ENCODE measurements at regions not wholly inside any gene's neighbourhood (a gene's known extent, or its start where the extent isn't known, plus 50 kb on each side); places are given as distances from the start of the nearest gene placed in this dataset.

DNA sequence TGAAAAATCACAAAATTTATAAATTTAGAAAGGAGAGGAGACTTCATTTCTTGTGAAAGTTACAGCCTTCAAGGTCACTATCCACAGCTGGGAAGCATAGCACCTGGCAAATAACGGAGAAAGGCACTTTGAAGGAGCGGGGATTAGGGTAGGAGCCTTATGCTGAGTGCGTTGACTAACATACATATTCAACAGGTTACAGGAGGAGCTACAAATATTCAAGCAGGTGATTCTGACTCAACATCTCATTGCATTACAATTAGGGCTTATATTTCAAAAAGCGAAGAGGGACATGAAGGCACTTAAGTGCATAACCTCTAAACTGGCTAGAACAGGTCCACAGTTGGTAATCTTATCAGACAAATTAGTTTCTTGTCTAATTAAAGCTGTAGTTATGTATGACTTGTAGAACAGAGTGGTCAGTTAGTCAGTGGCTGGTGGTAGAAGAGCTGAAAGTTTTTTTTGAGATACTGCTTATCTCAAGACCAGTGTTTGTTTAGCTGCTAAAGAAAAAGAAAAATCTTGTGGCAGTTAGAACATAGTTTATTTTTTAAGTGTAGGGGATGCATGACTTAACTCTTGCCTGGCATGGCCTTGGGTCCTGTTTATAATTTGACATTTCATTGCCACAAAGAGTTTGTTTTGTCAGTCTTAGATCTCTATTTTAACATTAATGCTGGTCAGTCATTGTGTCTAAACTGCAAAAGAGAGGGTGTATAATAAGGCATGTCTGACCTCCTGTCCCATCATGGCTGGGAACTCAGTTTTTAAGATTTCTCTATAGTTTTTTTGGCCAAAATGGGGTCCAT, 311.5 kb downstream of the DUSP10 start:
- no peak for DNase-seq (ENCODE audit: low read depth in 3 of 3)

DNA sequence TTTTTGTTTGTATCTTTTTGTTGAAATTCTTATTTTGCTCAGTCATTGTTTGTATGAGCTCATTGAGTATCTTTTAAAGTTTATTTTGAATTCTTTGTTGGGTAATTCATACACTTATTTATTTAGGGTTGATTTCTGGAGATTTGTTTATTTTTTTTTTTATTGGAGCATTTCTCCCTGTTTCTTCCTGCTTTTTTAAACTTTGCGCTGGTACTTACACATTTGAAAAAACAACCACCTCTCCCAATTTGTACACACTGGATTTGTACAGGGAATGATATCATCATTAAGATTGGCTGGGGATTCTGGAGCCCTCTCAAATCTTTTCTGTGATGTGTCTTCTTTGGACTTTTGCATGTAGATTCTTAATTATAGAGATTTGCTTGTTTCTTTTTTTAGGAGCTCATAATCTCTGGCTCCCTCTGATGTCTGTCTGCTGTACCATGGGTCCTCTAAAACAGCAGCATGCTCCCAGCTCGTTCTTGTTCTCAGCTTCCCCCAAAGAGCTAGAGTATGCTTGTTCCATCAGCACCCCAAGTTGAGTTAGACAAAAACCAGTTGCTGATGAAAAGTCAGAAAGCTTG, 310.7 kb downstream of the DUSP10 start:
- no peak for DNase-seq (ENCODE audit: low read depth in 3 of 3)

DNA sequence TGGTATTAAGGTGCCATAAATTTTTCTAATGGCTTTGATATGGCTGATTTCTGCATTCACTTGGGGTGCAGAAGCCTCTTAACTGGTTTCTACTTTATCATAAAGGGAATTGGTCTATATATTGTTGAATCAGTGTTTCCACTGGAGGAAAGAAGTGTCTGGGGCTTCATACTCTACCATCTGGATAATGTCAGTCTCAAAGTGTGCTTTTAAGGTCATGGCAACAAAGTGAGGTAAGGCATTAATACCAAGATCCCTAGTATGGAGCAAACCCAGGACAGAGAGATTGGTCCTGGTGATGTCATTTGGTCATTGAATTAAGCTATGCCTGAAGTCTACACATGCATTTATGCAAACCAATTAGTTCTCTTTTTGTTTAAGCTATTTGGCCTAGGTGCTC, 309.9 kb downstream of the DUSP10 start:
- DNase-seq (ENCODE audit: low read depth in 3 of 3), result no peak

DNA sequence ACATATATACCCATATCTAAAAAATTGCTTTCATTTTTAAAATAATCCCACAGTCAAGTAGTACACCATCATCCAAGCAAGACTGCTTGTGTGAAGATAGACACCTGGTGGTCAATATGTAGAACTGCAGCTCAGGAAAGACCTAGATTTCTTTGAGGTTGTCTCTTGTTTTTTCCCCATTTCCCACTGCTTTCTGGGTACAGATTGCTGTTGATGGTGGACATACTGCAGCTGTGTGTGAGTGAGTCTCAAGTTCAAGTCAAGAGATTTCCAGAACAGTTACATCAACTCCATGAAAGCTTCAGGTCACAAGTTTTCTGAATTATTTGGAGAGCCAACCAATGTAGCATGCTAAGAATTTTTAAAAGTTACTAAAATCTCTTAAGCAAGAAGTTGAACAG, 306.4 kb downstream of the DUSP10 start:
- DNase-seq (ENCODE audit: low read depth in 3 of 3), result no peak

DNA sequence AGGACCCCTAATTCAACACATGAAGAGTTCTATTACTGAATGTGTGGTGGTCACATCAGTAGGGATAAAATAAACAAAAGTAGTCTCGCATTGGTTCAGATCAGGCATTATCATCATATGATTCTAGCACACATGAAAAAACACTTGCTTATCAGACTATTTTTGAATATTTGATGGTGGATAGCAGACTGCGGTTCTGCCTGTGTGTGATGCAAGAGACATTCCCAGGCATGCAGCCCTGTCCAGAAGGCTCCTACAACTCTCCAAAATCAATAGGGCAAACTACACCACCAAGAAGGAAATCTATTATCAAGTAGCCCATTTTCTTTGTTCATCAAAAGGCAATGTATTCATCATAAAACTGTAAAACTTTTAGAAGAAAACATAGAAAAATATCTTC, 304.7 kb downstream of the DUSP10 start:
- no peak for DNase-seq (ENCODE audit: low read depth in 3 of 3)

DNA sequence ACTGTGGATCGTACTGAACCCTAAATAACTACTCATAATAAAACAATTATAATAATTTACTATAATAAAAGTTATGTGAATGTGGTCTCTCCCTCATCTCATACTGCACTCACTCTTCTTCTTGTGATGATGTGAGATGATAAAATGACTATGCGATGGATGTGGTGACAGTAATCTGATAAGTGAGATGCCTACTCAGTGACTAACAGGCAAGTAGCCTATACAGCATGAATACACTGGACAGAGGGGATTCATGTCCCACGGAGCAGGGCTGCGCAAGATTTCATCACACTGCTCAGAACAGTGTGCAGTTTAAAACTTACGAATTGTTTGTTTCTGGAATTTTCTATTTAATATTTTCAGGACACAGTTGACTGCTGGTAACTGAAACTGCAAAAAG, 304.0 kb downstream of the DUSP10 start:
- no peak for DNase-seq (ENCODE audit: low read depth in 3 of 3)

DNA sequence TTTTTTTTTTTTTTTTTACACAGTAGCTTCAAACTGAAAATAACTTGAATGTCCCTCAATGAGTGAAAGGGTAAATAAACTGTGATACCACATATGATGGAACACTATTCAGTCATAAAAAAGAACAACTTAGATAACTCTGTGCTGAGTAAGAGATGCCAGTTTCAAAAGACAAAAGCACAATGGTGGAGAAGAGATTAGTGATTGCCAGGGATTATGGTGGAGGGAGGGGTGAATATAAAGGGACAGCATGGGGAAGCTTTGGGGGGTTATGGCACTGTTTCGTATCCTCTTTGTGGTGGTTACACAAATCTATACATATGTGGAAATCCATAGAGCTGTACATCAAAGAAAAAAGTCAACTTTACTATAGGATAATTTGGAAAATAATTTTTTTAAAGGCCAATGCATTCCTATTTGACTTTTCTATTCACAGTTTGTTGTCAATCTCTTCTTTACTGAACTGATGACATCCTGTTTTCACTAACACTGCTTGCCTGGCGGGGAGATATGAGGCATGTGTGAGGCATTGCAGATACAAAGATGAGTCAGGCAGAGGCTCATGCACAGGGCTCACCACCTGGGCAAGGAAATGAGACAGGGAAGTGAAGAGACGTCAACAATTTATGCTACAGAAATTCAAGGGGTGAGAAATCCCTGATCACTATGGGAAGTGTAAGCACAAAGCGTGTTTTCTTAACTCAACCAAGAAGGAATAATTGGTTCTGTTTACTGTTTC, 302.7 kb downstream of the DUSP10 start:
- DNase-seq (ENCODE audit: low read depth in 3 of 3), result peak; percentile 13 to 51 (median 27)

DNA sequence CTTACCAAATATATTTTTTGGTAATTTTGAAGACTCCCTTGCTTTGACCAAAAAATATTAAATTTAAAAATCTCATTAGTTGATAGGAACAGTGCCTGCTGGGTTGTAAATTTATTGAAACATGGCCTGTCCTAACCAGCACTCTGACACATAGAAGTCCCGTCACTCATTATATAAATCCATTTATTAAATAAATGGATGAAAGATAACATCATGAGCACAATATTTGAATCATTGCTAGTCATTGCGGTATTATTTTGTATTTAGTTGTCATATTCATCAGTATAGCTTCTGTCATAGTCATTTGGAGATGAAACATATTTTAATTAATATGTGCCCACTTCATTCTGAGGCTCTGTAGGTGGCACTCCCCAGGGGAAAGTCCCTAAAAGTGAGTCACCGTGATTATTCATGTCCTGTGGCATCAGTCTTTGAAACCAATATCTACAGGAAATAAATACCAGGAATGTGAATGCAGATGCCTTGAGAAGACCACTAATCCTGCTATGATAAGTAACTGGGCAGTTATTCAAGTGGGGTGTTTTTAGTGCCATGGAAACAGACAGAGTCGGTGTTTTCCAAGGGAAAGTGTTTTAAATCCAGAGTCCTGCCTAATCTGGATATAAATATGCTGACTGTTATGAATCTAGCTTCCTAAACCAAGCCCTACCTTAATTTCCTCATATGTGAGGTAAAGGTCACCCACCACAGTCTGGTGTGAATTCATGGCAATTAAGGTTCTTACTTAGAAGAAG, 302.0 kb downstream of the DUSP10 start:
- DNase-seq (ENCODE audit: low read depth in 3 of 3), result peak in 2 of 3 experiments; percentile 6 to 15

DNA sequence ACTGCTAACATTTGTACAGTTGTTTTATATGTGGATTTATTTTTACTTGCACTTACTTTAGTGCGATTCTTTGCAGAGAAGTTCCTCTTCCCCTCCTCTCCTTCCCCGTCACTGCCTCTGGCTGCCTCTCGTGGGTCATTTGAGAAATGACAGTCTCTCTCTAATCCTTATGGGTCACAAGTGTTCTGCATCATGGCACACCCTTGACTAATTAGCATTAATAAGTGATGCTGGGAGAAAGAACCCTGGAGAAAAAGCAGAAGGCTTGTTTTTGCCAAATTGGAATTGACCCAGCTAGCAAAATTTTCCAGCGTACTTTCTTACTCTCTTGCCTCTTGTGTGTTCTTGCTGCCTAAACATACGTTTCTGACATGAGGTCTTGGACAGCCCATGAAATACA, 301.2 kb downstream of the DUSP10 start:
- DNase-seq (ENCODE audit: low read depth in 3 of 3), result no peak

DNA sequence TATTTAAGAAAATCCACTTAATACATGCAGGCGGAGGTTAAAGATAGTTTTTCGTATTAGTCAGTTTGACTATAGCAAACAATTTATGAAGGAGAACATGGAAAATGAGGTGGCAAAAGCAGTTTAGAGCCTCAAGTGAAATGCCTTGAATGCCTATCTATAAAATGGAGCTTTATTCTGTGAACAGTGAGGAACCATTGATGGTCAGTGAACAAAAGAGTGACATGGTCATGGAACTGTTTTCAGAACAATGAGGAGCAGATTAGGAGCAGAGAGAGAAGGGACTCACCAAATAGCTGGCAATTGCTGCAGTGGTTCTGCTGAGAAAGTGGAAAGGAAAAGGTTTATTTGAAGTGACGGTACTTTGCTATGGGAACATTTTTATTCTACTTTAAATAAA, 299.8 kb downstream of the DUSP10 start:
- DNase-seq (ENCODE audit: low read depth in 3 of 3), result no peak

DNA sequence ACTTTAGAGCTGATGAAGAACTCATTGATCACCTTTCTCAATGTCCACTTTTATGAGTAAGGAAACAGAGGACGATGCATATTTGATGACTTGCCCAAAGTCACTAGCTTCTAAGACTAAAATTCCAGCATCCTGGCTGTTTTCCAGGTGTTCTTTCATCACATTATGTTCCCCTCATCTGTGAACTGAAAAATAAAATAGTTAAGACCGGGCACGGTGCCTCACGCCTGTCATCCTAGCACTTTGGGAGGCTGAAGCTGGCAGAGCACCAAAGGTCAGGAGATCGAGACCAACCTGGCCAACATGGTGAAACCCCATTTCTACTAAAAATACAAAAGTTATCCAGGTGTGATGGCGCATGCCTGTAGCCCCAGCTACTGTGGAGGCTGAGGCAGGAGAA, 297.5 kb downstream of the DUSP10 start:
- no peak for DNase-seq (ENCODE audit: low read depth in 3 of 3)

DNA sequence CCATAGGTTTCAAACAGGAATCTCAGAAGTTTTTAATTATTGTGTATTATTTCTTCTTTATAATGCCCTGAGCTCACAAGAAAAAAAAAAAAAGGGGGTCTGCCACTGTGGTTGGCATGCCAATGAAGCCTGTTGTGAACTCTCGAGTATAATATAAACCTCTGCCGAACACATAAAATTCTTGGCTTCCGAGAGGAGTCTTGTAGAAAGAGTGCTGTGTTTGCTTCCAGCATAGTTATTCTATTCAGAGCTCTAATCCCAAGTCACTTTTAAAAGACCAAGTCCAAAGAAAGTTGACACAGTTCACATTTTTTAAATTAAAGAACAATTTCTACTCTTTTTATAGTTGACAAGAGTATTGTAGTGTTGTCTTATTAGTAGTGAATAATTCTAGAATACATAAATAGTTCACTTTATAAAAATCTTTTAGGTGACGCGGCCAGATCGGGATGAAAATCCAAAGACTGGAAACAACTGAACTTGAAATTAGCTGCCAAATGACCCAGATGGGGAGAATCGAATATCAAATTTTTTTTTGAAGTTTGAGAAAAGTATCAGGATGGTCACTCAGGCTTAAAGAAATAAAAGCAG, 293.2 kb downstream of the DUSP10 start:
- no peak for DNase-seq (ENCODE audit: low read depth in 3 of 3)

DNA sequence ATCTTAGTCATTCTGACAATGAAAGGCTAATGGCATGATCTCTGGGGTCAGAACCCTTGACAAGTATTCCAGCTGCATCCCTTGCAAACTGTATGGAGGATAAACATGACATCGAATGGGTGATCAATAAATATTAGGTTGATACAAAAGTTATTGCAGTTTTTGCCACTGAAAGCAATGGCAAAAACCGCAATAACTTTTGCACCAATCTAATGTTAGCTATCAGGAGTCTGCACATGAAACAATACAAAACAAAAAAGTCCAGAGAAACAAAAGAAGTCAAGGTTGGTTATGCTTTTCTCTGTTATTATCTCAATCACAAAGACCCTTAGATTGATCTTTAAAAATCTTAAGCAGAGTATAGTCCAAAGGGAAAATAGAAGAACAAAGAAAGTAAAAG, 292.7 kb downstream of the DUSP10 start:
- DNase-seq (ENCODE audit: low read depth in 3 of 3), result no peak

DNA sequence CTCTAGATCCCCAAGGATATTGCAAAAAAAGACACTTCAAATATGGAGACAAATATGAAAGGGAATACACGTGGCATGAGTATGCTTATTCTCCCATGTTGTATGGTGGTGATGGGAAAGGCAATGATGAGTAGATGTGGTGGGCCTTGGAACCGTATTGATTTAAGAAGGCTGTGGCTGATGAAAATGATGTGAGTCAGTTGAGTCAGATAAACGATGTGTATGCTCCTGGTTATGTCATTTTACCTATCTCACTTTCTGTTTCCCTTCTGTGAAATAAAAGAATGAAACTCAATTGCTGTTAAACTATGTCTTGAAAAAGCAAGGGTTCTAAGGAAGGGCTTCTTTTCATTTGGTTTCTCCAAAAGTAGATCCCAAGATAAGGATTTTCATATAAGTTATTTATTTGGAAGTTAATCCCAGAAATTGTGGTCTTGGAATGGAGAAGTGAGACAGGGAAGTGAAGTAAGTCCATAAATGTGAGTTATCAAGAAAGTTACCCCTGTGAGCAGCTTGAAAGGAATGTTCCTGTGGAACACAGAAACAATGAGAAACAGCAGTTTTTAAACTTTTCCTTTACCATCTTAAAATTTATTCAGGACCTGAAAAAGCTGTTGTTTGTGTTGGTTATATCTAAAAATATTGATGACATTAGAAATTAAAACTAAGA, 292.0 kb downstream of the DUSP10 start:
- no peak for DNase-seq (ENCODE audit: low read depth in 3 of 3)

DNA sequence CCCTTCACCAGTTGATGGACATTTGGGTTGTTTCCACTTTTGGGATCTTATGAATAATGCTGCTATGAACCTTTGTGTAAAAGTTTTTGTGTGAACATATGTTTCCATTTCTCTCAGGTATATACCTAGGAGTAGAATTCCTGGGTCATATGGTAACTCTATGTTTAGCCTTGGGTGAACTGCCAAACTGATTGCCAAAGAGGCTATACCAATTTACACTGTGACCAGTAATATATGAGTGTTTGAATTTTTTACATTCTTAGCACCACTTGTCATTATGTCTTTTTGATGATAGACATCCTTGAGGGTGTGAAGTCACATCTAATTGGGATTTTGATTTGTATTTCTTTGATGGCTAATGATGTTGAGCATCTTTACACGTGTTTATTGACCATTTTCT, 290.1 kb downstream of the DUSP10 start:
- no peak for DNase-seq (ENCODE audit: low read depth in 3 of 3)

DNA sequence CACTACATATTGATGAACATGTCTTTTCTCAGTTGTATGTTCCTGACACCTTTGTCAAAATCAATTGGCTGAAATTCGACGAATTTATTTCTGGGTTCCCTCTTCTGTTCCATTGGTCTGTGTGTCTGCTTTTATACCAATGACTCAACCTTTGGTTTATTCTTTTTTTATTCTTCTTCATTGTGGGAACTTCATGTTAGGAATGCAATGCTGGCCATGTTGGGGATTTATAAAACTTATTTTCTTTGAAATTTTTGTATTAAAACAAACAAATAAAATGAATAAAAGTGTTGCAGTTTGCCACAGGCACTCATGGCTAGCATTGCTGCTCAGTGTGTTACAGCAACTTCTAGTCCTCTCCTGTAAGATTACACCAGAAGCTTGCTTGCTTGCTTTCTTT, 287.8 kb downstream of the DUSP10 start:
- DNase-seq (ENCODE audit: low read depth in 3 of 3), result no peak

DNA sequence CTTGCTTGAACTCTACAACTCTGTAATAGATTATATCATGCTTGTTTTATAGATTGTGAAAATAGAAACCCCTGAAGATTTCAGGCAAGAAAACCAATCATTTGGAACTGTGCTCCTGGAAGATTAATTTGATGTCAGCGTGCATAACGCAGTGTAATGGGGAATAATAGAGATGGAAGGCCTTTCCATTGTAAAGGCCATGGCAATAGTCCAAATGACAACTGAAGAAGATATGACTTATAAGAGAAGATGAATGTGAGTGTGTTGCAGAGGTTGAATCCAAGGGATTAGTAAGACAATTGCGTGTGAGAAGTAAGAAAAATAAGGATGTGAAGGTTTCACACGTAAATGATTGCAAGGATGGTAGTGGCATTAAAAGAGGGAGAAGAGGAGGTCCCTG, 285.0 kb downstream of the DUSP10 start:
- DNase-seq (ENCODE audit: low read depth in 3 of 3), result no peak

DNA sequence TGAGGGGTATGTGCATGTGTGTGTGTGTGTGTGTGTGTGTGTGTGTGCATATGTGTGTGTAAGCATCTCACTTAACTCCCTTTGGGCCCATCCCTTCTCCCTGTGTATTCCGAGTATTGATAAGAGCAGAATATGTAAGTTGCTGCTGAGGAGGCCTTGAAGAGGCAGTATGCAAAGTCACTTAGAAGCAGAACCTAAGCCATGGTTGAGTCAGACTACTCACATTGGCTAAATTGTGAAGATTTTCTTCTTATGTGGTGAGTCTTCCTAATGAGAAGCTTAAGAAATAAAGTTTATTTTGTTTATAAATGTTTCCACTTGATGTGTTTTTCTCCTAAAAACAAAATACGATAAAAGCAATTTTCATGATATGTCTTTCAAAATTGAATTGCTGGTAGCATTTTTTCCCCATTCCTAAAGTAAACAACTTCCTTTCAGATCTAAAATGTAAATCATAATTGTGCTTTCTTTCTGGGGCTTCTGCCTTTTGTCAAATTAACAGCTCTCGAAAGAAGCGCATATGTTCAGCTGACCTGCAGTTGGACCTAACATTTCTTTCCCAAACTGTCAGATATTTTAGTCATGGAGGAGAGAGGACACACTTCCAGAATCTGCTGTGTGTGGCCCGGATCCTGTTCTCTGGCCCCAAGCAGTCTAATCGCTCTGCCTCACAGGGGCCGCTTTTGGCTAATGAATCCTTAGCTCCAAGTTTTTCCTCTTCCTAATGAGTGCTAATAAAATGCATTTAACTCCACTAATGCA, 284.0 kb downstream of the DUSP10 start:
- no peak for DNase-seq (ENCODE audit: low read depth in 3 of 3)

DNA sequence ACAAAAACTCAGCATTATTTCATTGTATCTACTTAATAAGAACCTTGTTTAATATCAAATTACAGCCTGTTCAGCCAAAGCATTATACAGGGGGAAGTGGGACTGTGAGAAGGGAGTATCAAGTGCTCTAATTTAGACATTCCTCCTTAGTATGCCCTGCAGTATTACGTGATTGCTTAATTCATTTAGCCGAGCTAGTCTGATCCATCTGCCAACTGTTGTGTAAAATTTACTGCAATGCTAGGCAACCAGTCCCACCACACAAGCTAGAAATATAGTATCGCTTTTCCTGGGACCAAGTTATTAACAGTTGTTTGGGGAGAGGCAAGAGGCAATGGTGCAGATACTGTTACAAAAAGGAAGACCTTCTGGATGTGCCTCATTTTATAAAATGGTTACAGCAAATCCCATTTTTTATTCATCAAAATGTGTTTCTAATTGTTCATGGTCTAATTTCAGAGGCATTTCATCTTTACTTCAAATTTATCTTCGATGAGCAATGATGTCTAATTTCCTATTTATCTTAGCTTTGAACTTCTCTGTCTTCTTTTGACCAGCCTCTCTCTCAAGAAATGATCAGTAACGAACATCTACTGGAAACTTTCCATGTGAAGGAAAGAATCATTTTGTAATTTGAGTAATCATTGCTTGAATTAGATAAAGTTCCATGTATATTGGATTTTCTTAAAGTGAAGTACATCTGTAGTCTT, 283.3 kb downstream of the DUSP10 start:
- no peak for DNase-seq (ENCODE audit: low read depth in 3 of 3)

DNA sequence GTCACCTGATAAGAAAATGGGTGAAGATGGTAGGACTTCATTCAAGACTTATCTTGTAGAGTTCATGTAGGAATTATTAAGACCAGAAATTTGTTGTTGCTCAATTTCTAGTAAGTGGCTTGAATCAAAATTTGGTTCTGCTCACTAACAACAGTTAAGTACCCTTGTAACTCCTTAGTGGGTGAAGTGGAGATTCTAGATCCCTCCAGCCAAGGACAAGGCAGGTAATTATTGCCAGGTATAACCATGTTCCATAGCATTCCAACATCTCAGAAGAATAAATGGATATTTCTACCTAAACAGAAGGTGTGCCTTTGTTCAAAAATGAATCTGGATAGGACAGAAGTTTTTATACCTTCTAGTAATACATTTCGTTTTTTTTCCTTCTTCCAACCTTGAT, 282.3 kb downstream of the DUSP10 start:
- no peak for DNase-seq (ENCODE audit: low read depth in 3 of 3)
